ENCODE measurements at regions not wholly inside any gene's neighbourhood (a gene's known extent, or its start where the extent isn't known, plus 50 kb on each side); places are given as distances from the start of the nearest gene placed in this dataset.

- Mint-ChIP-seq H3K27ac (no peak overlapping the region), H3K36me3 (ENCODE audit: insufficient read depth in 1 of 3, low read depth in 3 of 3) (no peaks in the 10 kb centered on the region), H3K4me1 (peaks cover 9 to 14% of the 10 kb centered on the region in 2 experiments), H3K9me3 (no peaks in the 10 kb centered on the region), H3K27me3 (ENCODE audit: low read depth) (no peaks in the 10 kb centered on the region), H3K4me3 (no peak overlapping the region)
- Histone ChIP-seq H3K79me1 (ENCODE audit: insufficient read depth, low read depth, low read length, poor library complexity, severe bottlenecking) (no peaks in the 10 kb centered on the region), H3K14ac (ENCODE audit: insufficient read depth, low read length) (no peak overlapping the region), H3T11ph (ENCODE audit: low read length) (no peak overlapping the region), H4K5ac (ENCODE audit: insufficient read length, low read depth, low read length) (no peak overlapping the region), H3K4me1 (ENCODE audit: insufficient read depth, low read length) (no peaks in the 10 kb centered on the region; the same call in 1 of the 2 replicates), H3K18ac (ENCODE audit: insufficient read length, low read depth, low read length) (no peak overlapping the region), H2BK5ac (ENCODE audit: insufficient read length, low read length) (no peak overlapping the region), H2AFZ (ENCODE audit: low read length) (no peak overlapping the region), H3K4me2 (ENCODE audit: insufficient read depth, insufficient read length, low read length) (no peak overlapping the region), H2BK20ac (ENCODE audit: low read depth, low read length, poor library complexity, severe bottlenecking) (no peak overlapping the region), H3K79me2 (ENCODE audit: insufficient read depth, low read length) (no peaks in the 10 kb centered on the region), H2AK5ac (ENCODE audit: insufficient read length, low read length) (no peak overlapping the region), H3K56ac (ENCODE audit: insufficient read length, low read depth, low read length) (no peak overlapping the region), H3K4ac (ENCODE audit: low read depth, low read length) (no peak overlapping the region), H3K9ac (ENCODE audit: extremely low read depth, insufficient read length, low read length) (no peak overlapping the region), H4K8ac (replicated peaks; ENCODE audit: insufficient read length, low read depth, low read length) (no peak overlapping the region), H3K23me2 (ENCODE audit: insufficient read length, low read depth, low read length, poor library complexity, severe bottlenecking) (no peaks in the 10 kb centered on the region), H4K20me1 (ENCODE audit: control insufficient read depth, insufficient read depth, insufficient read length) (no peaks in the 10 kb centered on the region), H2BK120ac (ENCODE audit: low read depth, low read length, poor library complexity, severe bottlenecking) (no peak overlapping the region), H3K27ac (ENCODE audit: insufficient read length, low read depth, low read length) (no peak overlapping the region), H2BK15ac (ENCODE audit: low read depth, low read length) (no peak overlapping the region), H3K23ac (ENCODE audit: insufficient read length, low read depth, low read length) (no peak overlapping the region), H3K9me3 (ENCODE audit: control insufficient read depth, low read depth, low read length) (no peaks in the 10 kb centered on the region), H2BK12ac (ENCODE audit: insufficient read length, low read depth, low read length) (no peak overlapping the region), H3K27me3 (ENCODE audit: insufficient read depth, low read length) (no peaks in the 10 kb centered on the region), H4K91ac (ENCODE audit: insufficient read length, low read depth, low read length) (no peak overlapping the region)
- no peak for TF ChIP-seq CTCF (conservative IDR thresholded peaks at IDR 0.05)
- WGBS (ENCODE audit: extremely low coverage, insufficient read length, low lambda C conversion rate): no CpG with 5 or more reads among the region's 1 CpG
- DNase-seq: no peak
Measured at GRCh38 chr2:224263571-224264043, 138.3 kb downstream of the FAM124B start.

Measured in H9 (cell line).